ENCODE measurements at regions not wholly inside any gene's neighbourhood (a gene's known extent, or its start where the extent isn't known, plus 50 kb on each side); places are given as distances from the start of the nearest gene placed in this dataset.

- TF ChIP-seq, protein P1, sequence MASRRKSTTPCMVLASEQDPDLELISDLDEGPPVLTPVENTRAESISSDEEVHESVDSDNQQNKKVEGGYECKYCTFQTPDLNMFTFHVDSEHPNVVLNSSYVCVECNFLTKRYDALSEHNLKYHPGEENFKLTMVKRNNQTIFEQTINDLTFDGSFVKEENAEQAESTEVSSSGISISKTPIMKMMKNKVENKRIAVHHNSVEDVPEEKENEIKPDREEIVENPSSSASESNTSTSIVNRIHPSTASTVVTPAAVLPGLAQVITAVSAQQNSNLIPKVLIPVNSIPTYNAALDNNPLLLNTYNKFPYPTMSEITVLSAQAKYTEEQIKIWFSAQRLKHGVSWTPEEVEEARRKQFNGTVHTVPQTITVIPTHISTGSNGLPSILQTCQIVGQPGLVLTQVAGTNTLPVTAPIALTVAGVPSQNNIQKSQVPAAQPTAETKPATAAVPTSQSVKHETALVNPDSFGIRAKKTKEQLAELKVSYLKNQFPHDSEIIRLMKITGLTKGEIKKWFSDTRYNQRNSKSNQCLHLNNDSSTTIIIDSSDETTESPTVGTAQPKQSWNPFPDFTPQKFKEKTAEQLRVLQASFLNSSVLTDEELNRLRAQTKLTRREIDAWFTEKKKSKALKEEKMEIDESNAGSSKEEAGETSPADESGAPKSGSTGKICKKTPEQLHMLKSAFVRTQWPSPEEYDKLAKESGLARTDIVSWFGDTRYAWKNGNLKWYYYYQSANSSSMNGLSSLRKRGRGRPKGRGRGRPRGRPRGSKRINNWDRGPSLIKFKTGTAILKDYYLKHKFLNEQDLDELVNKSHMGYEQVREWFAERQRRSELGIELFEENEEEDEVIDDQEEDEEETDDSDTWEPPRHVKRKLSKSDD (conservative IDR thresholded peaks at IDR 0.05; ENCODE audit: low read length), result no peak
- TF ChIP-seq HNRNPL (IDR thresholded peaks at IDR 0.05; ENCODE audit: low read depth, low read length) (no peak), YBX1 (IDR thresholded peaks at IDR 0.05) (no peak), SMAD3 (CRISPR knock-in tag; conservative IDR thresholded peaks at IDR 0.05) (no peak), BHLHE40 (IDR thresholded peaks at IDR 0.05; ENCODE audit: low read length) (no peak), SP2 (IDR thresholded peaks at IDR 0.05; ENCODE audit: extremely low read depth, low read depth, low read length, poor library complexity, severe bottlenecking) (no peak), TBL1XR1 (IDR thresholded peaks at IDR 0.05; ENCODE audit: low read length in 2 of 2) (no peak), ZNF318 (IDR thresholded peaks at IDR 0.05; ENCODE audit: borderline replicate concordance in 1 of 2, low read depth in 1 of 2) (no peak), ZNF239 (CRISPR knock-in tag; IDR thresholded peaks at IDR 0.05) (no peak)
- TF ChIP-seq, protein P2, sequence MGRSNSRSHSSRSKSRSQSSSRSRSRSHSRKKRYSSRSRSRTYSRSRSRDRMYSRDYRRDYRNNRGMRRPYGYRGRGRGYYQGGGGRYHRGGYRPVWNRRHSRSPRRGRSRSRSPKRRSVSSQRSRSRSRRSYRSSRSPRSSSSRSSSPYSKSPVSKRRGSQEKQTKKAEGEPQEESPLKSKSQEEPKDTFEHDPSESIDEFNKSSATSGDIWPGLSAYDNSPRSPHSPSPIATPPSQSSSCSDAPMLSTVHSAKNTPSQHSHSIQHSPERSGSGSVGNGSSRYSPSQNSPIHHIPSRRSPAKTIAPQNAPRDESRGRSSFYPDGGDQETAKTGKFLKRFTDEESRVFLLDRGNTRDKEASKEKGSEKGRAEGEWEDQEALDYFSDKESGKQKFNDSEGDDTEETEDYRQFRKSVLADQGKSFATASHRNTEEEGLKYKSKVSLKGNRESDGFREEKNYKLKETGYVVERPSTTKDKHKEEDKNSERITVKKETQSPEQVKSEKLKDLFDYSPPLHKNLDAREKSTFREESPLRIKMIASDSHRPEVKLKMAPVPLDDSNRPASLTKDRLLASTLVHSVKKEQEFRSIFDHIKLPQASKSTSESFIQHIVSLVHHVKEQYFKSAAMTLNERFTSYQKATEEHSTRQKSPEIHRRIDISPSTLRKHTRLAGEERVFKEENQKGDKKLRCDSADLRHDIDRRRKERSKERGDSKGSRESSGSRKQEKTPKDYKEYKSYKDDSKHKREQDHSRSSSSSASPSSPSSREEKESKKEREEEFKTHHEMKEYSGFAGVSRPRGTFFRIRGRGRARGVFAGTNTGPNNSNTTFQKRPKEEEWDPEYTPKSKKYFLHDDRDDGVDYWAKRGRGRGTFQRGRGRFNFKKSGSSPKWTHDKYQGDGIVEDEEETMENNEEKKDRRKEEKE (IDR thresholded peaks at IDR 0.05; ENCODE audit: borderline replicate concordance in 1 of 2, control insufficient read depth in 1 of 2, low read depth in 2 of 2, low read length in 1 of 2), result no peak
These were observed 1397.6 kb upstream of the B3GALT2 start (continued) for GRCh38 chr1:194584052-194584451.

Measured in K562 (cell line).